BJ (cell line): ENCODE measurements at regions not wholly inside any gene's neighbourhood (a gene's known extent, or its start where the extent isn't known, plus 50 kb on each side); places are given as distances from the start of the nearest gene placed in this dataset.

Source experiments
- CTCF ChIA-PET: fragments of 350-600 bp; formaldehyde crosslinking; extraction: SDS; loops from one replicate; lab custom pipeline; 2021; ENCODE audit warnings: antibody characterized with exemption, inconsistent platforms; lab: Yijun Ruan, JAX
- POLR2A ChIA-PET: fragments of 300-600 bp; sonication (Branson Sonifier 250); formaldehyde crosslinking; extraction: SDS; loops from one replicate; lab custom pipeline; 2021; ENCODE audit warnings: antibody characterized with exemption; lab: Charles Lee
- DNase-seq: peaks from one replicate; pipeline ENCODE4 v3.0.0-alpha.2; 2011; ENCODE audit warnings: low read depth
- H3K27me3 ChIP-seq: 2 replicates; pipeline ENCODE4 v1.6.0; 2011; ENCODE audit warnings: low read length; ENCODE audit not compliant: control insufficient read depth, insufficient read depth
- H3K36me3 ChIP-seq: 2 replicates; pipeline ENCODE4 v1.5.1; 2011; ENCODE audit warnings: low read length; ENCODE audit not compliant: control insufficient read depth, insufficient read depth
- H3K4me3 ChIP-seq: 2 replicates; pipeline ENCODE4 v1.5.1; 2011; ENCODE audit warnings: low read depth, mild to moderate bottlenecking, control low read depth, low read length
- CTCF ChIP-seq: IDR thresholded peaks from 2 replicates; pipeline ENCODE4 v1.5.1; 2011; ENCODE audit warnings: low read depth, mild to moderate bottlenecking, control low read depth, inconsistent platforms, low read length, moderate library complexity; ENCODE audit not compliant: insufficient read depth

GRCh38 chr4:97003715-97004114, 1139.6 kb downstream of the STPG2 start:
- POLR2A ChIA-PET, result no interaction called here
- CTCF ChIA-PET, result no interaction called here
- DNase-seq, result no peak
- TF ChIP-seq CTCF, result no peak
- no peaks in the 10 kb centered on the region for H3K27me3 ChIP-seq
- H3K4me3 ChIP-seq, result no peak overlapping the region
- H3K36me3 ChIP-seq, result no peaks in the 10 kb centered on the region

DNA sequence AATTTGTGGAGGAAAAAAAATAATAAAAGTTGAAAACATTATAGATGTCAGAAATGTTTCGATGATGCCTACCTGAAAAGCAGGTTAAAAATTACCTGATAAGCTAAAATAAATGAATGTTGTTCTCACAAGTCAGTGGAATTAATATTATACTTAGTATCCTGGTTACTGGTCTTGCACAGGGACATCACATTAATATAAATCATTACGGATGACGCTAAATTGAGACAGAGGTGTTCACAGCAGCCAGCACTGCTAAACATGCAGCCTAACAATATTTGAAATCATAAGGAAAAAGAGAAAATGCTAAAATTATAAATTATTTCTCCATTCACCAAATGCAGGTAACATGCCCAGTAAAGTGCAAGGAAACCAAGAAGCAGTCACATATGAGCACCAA, 1130.0 kb downstream of the STPG2 start:
- Histone ChIP-seq H3K27me3 (no peaks in the 10 kb centered on the region), H3K36me3 (no peaks in the 10 kb centered on the region), H3K4me3 (no peak overlapping the region)
- ChIA-PET CTCF (interaction anchor here (0.6 kb wide), 1 partner anchor 142 kb away, joined by 4 read pairs; no protein-coding TSS in a partner anchor), POLR2A (no interaction called here)
- DNase-seq, result no peak
- no peak for TF ChIP-seq CTCF

- Histone ChIP-seq H3K4me3 (no peak overlapping the region), H3K27me3 (no peaks in the 10 kb centered on the region), H3K36me3 (no peaks in the 10 kb centered on the region)
- POLR2A ChIA-PET, result no interaction called here
- TF ChIP-seq CTCF, result no peak
- CTCF ChIA-PET, result interaction anchor here (0.6 kb wide), 1 partner anchor 142 kb away, joined by 4 read pairs; no protein-coding TSS in a partner anchor
- no peak for DNase-seq
These were observed 1129.6 kb downstream of the STPG2 start for GRCh38 chr4:97013711-97014110.

DNA sequence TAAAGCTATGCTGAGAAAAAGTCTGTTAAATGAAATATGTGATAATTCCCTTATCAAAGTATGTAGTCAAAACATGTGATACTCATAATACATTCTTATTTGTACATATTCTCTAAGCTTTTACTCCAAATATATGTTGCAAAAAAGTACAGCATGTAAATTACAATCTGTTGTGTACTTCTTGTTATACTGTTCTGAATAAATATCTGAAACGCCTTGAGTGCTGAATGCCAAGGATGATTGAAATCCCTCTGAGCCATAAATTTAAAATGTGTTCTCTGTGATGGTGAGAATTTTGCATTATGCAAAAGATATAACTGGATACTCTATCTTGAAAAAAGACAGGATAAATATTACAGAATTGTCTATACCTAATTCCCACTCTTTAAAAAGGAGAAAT, 1128.0 kb downstream of the STPG2 start:
- Histone ChIP-seq H3K27me3 (no peaks in the 10 kb centered on the region), H3K36me3 (no peaks in the 10 kb centered on the region), H3K4me3 (no peak overlapping the region)
- no peak for DNase-seq
- no peak for TF ChIP-seq CTCF
- POLR2A ChIA-PET, result no interaction called here
- CTCF ChIA-PET, result no interaction called here

DNA sequence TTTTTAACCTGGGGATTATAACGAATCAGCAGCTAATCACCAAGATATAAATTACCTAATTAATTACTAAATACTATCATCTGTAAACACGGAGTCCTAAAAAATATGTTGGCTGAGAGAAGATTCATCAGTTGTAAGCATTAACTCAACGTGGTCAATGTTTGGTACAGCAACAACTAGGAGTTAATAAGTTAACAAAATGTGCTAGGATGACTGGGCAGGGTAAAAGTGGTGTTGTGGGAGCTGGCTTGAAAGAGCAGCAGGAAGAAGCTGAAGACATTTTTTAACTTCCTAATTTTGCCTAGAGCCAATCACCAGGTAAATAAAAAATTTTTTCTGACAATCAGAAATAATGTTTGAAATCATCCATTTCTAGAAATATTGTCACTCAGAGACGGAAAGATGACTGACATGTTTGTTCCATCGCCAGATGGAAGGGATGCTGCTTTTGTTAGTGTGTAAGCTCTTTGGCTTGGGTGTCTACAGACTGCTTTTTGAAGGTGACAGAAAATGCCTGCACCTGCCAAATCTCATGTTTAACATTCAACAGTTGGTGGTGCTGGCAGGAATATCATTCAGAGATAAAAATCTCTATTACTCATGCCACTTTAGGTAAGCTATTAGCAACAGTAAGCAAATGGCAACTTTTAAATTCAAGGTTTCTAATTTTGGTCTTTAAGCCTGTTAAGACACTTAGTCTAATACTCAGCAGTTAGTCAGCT, 1126.9 kb downstream of the STPG2 start:
- H3K36me3 ChIP-seq, result no peaks in the 10 kb centered on the region
- H3K27me3 ChIP-seq, result no peaks in the 10 kb centered on the region
- no peak for TF ChIP-seq CTCF
- CTCF ChIA-PET, result no interaction called here
- no peak overlapping the region for H3K4me3 ChIP-seq
- POLR2A ChIA-PET, result no interaction called here
- DNase-seq, result no peak
